HepG2 (cell line): ENCODE measurements at regions not wholly inside any gene's neighbourhood (a gene's known extent, or its start where the extent isn't known, plus 50 kb on each side); places are given as distances from the start of the nearest gene placed in this dataset.

Experiments
- ATAC-seq: fragments of 200-7000 bp; cut with Tn5 transposase; 3 replicates; pipeline ENCODE4 v1.9.1; 2020; ENCODE audit warnings: mild to moderate bottlenecking, moderate library complexity
- BruUV-seq: library from RNA; stranded (reverse); fragments of 400-500 nt; replicated peaks from 2 replicates; lab custom pipeline; 2021; lab: Mats Ljungman, UMichigan
- CTCF ChIA-PET: fragments of 300-600 bp; formaldehyde crosslinking; extraction: SDS; loops from one replicate; lab custom pipeline; 2021; ENCODE audit warnings: low total read pairs, inconsistent platforms, low intra/inter-chr PET ratio; lab: Yijun Ruan, JAX
- POLR2A ChIA-PET: fragments of 350-600 bp; sonication (Branson Sonifier 250); formaldehyde crosslinking; loops from one replicate; lab custom pipeline; 2020; ENCODE audit warnings: antibody characterized with exemption, inconsistent platforms; lab: Yijun Ruan, JAX
- DNase-seq: peaks from one replicate; pipeline ENCODE4 v3.0.0-alpha.2; 2015; ENCODE audit warnings: low spot score
- FAIRE-seq: peaks from 3 replicates; lab custom pipeline; 2011; peaks lifted over from hg19 to GRCh38; lab: Jason Lieb, UNC
- H2AFZ ChIP-seq: one replicate; pipeline ENCODE4 v1.6.1; 2011; ENCODE audit warnings: low read length, inconsistent platforms
- H3K27ac ChIP-seq: fragments of 300-600 bp; 3 replicates; pipeline ENCODE4 v1.8.0; 2011; ENCODE audit warnings: mixed run types, mild to moderate bottlenecking, mixed read lengths, low read length, inconsistent platforms; ENCODE audit not compliant: insufficient read depth; ENCODE audit errors: extremely low read length
- H3K27me3 ChIP-seq, 2 experiments: fragments of 200-600 bp in 1 of 2; 2 replicates in 1 of 2; 3 replicates in 1 of 2; pipeline versions ENCODE4 v1.6.0 to v1.8.0; 2011; ENCODE audit warnings: low read length in 2 of 2, mild to moderate bottlenecking in 2 of 2, moderate library complexity in 2 of 2, inconsistent platforms in 1 of 2; ENCODE audit not compliant: insufficient read depth in 2 of 2, control insufficient read depth in 1 of 2
- H3K36me3 ChIP-seq, 2 experiments: fragments of 200-600 bp in 1 of 2; replicated peaks in 1 of 2; 2 replicates in 1 of 2; 3 replicates in 1 of 2; pipeline versions ENCODE4 v1.5.1 to v1.8.0; 2011; ENCODE audit warnings: low read length in 2 of 2, inconsistent platforms in 1 of 2; ENCODE audit not compliant: insufficient read depth in 2 of 2, control insufficient read depth in 1 of 2
- H3K4me1 ChIP-seq: 2 replicates; pipeline ENCODE4 v1.5.1; 2012; ENCODE audit warnings: low read length, inconsistent platforms; ENCODE audit not compliant: insufficient read depth
- H3K4me2 ChIP-seq: 2 replicates; pipeline ENCODE4 v1.6.0; 2011; ENCODE audit warnings: low read depth, low read length, inconsistent platforms
- H3K4me3 ChIP-seq, 3 experiments: fragments of 200-600 bp in 1 of 3; sonication (generic), shearing (Covaris generic) in 1 of 3; replicated peaks in 1 of 3; 2 replicates each; pipeline ENCODE4 v1.5.1; 2011 to 2016; ENCODE audit warnings: low read length in 3 of 3, inconsistent platforms in 2 of 3, low read depth in 2 of 3, mild to moderate bottlenecking in 2 of 3, control low read depth in 1 of 3, mixed read lengths in 1 of 3; ENCODE audit not compliant: insufficient read depth in 1 of 3
- H3K79me2 ChIP-seq: one replicate; pipeline ENCODE4 v1.6.1; 2011; ENCODE audit warnings: low read length, inconsistent platforms; ENCODE audit not compliant: insufficient read depth
- H3K9ac ChIP-seq: 2 replicates; pipeline ENCODE4 v1.6.0; 2011; ENCODE audit warnings: mild to moderate bottlenecking, low read depth, low read length, inconsistent platforms; ENCODE audit not compliant: insufficient read depth
- H3K9me3 ChIP-seq: 2 replicates; pipeline ENCODE4 v1.5.1; 2012; ENCODE audit warnings: mild to moderate bottlenecking, low read length
- H4K20me1 ChIP-seq: 2 replicates; pipeline ENCODE4 v1.6.0; 2011; ENCODE audit warnings: inconsistent platforms, mild to moderate bottlenecking, low read length, moderate library complexity; ENCODE audit not compliant: insufficient read depth
- IKZF5 ChIP-seq: IDR thresholded peaks from 2 replicates; pipeline ENCODE4 v1.6.1; 2018; ENCODE audit warnings: missing genetic modification reagents, mild to moderate bottlenecking, missing compliant biosample characterization
- ISX ChIP-seq: sonication (generic); formaldehyde crosslinking; conservative IDR thresholded peaks from 2 replicates; pipeline ENCODE4 v1.5.0; 2020; ENCODE audit warnings: missing genetic modification reagents
- PPARG ChIP-seq: conservative IDR thresholded peaks from 2 replicates; pipeline ENCODE4 v1.6.1; 2016; ENCODE audit warnings: missing biosample characterization, missing genetic modification reagents
- ZBTB25 ChIP-seq: IDR thresholded peaks from 2 replicates; pipeline ENCODE4 v1.6.1; 2018; ENCODE audit warnings: missing genetic modification reagents
- ZNF577 ChIP-seq: sonication (generic); formaldehyde crosslinking; IDR thresholded peaks from 2 replicates; pipeline ENCODE4 v1.4.0; 2020; ENCODE audit warnings: mild to moderate bottlenecking, low read depth, missing genetic modification reagents, borderline replicate concordance
- ZNF674 ChIP-seq: sonication (generic); formaldehyde crosslinking; IDR thresholded peaks from 2 replicates; pipeline ENCODE4 v1.5.0; 2020; ENCODE audit warnings: low read depth, mild to moderate bottlenecking, missing genetic modification reagents
- WGBS: methylation state at CpG from one replicate; pipeline ENCODE4 v1.1.6; 2017; ENCODE audit warnings: low lambda C conversion rate; 5-methylcytosine and 5-hydroxymethylcytosine counted together
- in situ Hi-C: cut with HindIII; loops from 2 replicates; pipeline ENCODE4 v1.10.0; 2017; ENCODE audit warnings: low pct_unique_long_range_greater_than_20kb; ENCODE audit not compliant: extremely low pct_ligation_motif_present
- intact Hi-C: fragments of 100-400 bp; cut with micrococcal nuclease; formaldehyde crosslinking; loops from one replicate; pipeline ENCODE4 v1.10.0; 2022; ENCODE audit not compliant: unreplicated experiment

GRCh38 chr22:27352426-27352825 lies 449.1 kb downstream of the MN1 start:
- Histone ChIP-seq H3K9ac (no peak overlapping the region), H2AFZ (no peak overlapping the region), H3K4me1 (no peaks in the 10 kb centered on the region), H3K79me2 (no peaks in the 10 kb centered on the region), H3K4me2 (no peak overlapping the region), H3K27me3 (no peaks in the 10 kb centered on the region), H3K4me3 (no peak overlapping the region), H3K9me3 (peaks cover 14% of the 10 kb centered on the region; the same call in 1 of the 2 replicates), H3K36me3 (no peaks in the 10 kb centered on the region), H3K27ac (no peak overlapping the region), H4K20me1 (no peaks in the 10 kb centered on the region)
- TF ChIP-seq PPARG (CRISPR knock-in tag) (no peak), ISX (CRISPR knock-in tag) (no peak)
- intact Hi-C loops, result no loop called here
- in situ Hi-C loops, result no loop called here
- no peak for FAIRE-seq
- DNase-seq, result no peak
- ChIA-PET CTCF (no interaction called here), POLR2A (no interaction called here)
- ATAC-seq, result no peak
- 2% methylated on average over 6 of the region's 6 CpGs for WGBS
- BruUV-seq, result no TSS peak

- ATAC-seq (no peak), DNase-seq (no peak), FAIRE-seq (no peak)
- Histone ChIP-seq H3K79me2 (no peaks in the 10 kb centered on the region), H3K27ac (no peak overlapping the region), H3K27me3 (no peaks in the 10 kb centered on the region), H3K9ac (no peak overlapping the region), H3K4me1 (no peaks in the 10 kb centered on the region), H3K4me2 (no peak overlapping the region), H3K9me3 (no peaks in the 10 kb centered on the region; the same call in 1 of the 2 replicates), H4K20me1 (no peaks in the 10 kb centered on the region), H3K4me3 (no peak overlapping the region), H3K36me3 (no peaks in the 10 kb centered on the region), H2AFZ (no peak overlapping the region)
- intact Hi-C loops (no loop called here), in situ Hi-C loops (no loop called here)
- ChIA-PET POLR2A (no interaction called here), CTCF (no interaction called here)
- BruUV-seq, result no TSS peak
- 3% methylated on average over 5 of the region's 7 CpGs for WGBS
- TF ChIP-seq ZBTB25 (CRISPR knock-in tag), result no peak
- TF ChIP-seq IKZF5 (CRISPR knock-in tag), result no peak
- no peak for TF ChIP-seq ZNF577
- no peak for TF ChIP-seq ZNF674 (CRISPR knock-in tag)
These were observed 443.3 kb downstream of the MN1 start for GRCh38 chr22:27358096-27358870.
